Natural killer cell (primary cell): ENCODE measurements at regions not wholly inside any gene's neighbourhood (a gene's known extent, or its start where the extent isn't known, plus 50 kb on each side); places are given as distances from the start of the nearest gene placed in this dataset.

ENCODE experiments used
- ATAC-seq, 3 donors: fragments of 150-1000 bp in 2 of 3; fragments of 200-7000 bp in 1 of 3; cut with Tn5 transposase; 1 replicate in 1 of 3; 2 replicates in 2 of 3; pipeline ENCODE4 v1.10.0; 2021; ENCODE audit warnings: mild to moderate bottlenecking in 2 of 3, moderate library complexity in 2 of 3
- DNase-seq, 2 donors: peaks; one replicate each; pipeline versions ENCODE4 v3.0.0 to v3.0.0-alpha.2; 2013 to 2021; ENCODE audit warnings: mixed read lengths in 1 of 2
- H3K27ac ChIP-seq: one replicate; pipeline ENCODE4 v1.5.1; 2013; ENCODE audit warnings: mild to moderate bottlenecking, low read length
- H3K27me3 ChIP-seq: one replicate; pipeline ENCODE4 v1.6.1; 2013; ENCODE audit warnings: low read length; ENCODE audit not compliant: control insufficient read depth, insufficient read depth
- H3K36me3 ChIP-seq: one replicate; pipeline ENCODE4 v1.6.1; 2013; ENCODE audit warnings: low read length; ENCODE audit not compliant: control insufficient read depth, insufficient read depth
- H3K4me1 ChIP-seq: one replicate; pipeline ENCODE4 v1.6.1; 2013; ENCODE audit warnings: low read length; ENCODE audit not compliant: control insufficient read depth, insufficient read depth
- H3K4me3 ChIP-seq: one replicate; pipeline ENCODE4 v1.5.1; 2013; ENCODE audit warnings: low read length
- H3K9me3 ChIP-seq: one replicate; pipeline ENCODE4 v1.6.1; 2013; ENCODE audit warnings: low read length; ENCODE audit not compliant: control insufficient read depth, insufficient read depth
- H3K27ac Mint-ChIP-seq, 2 donors: one replicate each; pipeline ENCODE4 v1.8.0; 2022; ENCODE audit warnings: mild to moderate bottlenecking in 2 of 2, mixed read lengths in 2 of 2, moderate library complexity in 1 of 2
- H3K27me3 Mint-ChIP-seq, 2 donors: one replicate each; pipeline ENCODE4 v1.8.0; 2022; ENCODE audit warnings: low read depth in 2 of 2, mixed read lengths in 2 of 2
- H3K36me3 Mint-ChIP-seq: one replicate; pipeline ENCODE4 v1.8.0; 2022; ENCODE audit warnings: mixed read lengths
- H3K4me1 Mint-ChIP-seq, 2 donors: one replicate each; pipeline ENCODE4 v1.8.0; 2022; ENCODE audit warnings: mixed read lengths in 2 of 2
- H3K4me3 Mint-ChIP-seq: one replicate; pipeline ENCODE4 v1.8.0; 2022; ENCODE audit warnings: mild to moderate bottlenecking, moderate library complexity, mixed read lengths
- H3K9me3 Mint-ChIP-seq, 2 donors: one replicate each; pipeline ENCODE4 v1.8.0; 2022; ENCODE audit warnings: mixed read lengths in 2 of 2
- WGBS: methylation state at CpG from one replicate; pipeline ENCODE4 v1.1.7; 2013; ENCODE audit warnings: missing lambda C conversion rate; ENCODE audit not compliant: insufficient coverage; 5-methylcytosine and 5-hydroxymethylcytosine counted together
- intact Hi-C: fragments of 100-400 bp; cut with micrococcal nuclease; formaldehyde crosslinking; loops from one replicate; pipeline ENCODE4 v1.14.2; 2022
- TF ChIP-seq, protein P1 (sequence below): fragments of 200-600 bp; IDR thresholded peaks from one replicate; pipeline ENCODE4 v1.8.0; 2022; ENCODE audit warnings: antibody characterized with exemption

DNA sequence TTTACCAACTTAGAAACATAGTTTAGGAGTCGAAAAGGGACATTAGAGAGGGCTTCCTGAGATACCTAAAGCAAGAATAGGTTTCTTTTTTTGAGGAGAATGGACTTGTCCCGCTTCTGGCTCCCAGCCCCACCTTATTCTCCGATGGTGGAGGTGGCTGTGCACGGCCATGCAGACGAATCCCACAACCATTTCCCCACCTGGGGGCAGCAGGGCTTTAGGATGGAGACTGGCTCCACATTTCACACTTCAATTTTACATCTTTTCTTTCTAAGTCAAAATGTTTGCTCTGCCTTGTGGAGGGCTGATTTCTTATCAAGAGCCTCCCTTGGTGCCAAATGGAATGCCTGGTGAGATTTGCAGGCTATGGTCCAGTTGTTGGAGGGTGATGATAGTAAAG lies 118.5 kb downstream of the GLRX3 start:
- H3K4me1 ChIP-seq, result no peaks in the 10 kb centered on the region
- TF ChIP-seq, protein P1, sequence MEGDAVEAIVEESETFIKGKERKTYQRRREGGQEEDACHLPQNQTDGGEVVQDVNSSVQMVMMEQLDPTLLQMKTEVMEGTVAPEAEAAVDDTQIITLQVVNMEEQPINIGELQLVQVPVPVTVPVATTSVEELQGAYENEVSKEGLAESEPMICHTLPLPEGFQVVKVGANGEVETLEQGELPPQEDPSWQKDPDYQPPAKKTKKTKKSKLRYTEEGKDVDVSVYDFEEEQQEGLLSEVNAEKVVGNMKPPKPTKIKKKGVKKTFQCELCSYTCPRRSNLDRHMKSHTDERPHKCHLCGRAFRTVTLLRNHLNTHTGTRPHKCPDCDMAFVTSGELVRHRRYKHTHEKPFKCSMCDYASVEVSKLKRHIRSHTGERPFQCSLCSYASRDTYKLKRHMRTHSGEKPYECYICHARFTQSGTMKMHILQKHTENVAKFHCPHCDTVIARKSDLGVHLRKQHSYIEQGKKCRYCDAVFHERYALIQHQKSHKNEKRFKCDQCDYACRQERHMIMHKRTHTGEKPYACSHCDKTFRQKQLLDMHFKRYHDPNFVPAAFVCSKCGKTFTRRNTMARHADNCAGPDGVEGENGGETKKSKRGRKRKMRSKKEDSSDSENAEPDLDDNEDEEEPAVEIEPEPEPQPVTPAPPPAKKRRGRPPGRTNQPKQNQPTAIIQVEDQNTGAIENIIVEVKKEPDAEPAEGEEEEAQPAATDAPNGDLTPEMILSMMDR, result no peak
- Mint-ChIP-seq H3K4me3 (no peak overlapping the region), H3K4me1 (no peaks in the 10 kb centered on the region), H3K9me3 (no peaks in the 10 kb centered on the region), H3K27ac (no peak overlapping the region), H3K27me3 (no peaks in the 10 kb centered on the region), H3K36me3 (no peaks in the 10 kb centered on the region)
- H3K36me3 ChIP-seq, result no peaks in the 10 kb centered on the region
- no peak overlapping the region for H3K27ac ChIP-seq
- H3K27me3 ChIP-seq, result no peaks in the 10 kb centered on the region
- H3K9me3 ChIP-seq, result no peaks in the 10 kb centered on the region
- H3K4me3 ChIP-seq, result no peak overlapping the region
- WGBS, result 63% methylated on average over 5 of the region's 5 CpGs
- DNase-seq (no peak), ATAC-seq (no peak)
- intact Hi-C loops, result no loop called here

DNA sequence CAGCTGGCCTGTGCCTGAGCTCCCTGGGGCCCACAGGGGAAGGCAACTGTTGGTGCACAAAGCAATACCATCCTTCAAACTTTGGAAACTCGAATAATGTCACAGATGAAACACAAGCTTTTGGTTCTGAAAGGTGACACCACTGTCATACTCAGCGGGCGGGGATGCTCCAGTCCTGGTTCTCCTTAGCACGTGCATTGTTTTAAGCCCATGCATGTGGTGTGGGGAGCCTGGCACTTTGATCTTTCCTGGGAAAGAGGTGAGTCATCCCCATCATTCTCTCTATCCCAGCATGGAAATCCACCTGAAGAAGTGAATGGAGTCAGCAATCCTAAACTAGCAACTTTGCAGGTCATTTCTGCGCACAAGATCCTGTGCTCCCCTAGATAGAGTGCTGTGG lies 119.6 kb downstream of the GLRX3 start:
- Histone ChIP-seq H3K36me3 (no peaks in the 10 kb centered on the region), H3K27me3 (no peaks in the 10 kb centered on the region), H3K4me1 (no peaks in the 10 kb centered on the region), H3K4me3 (no peak overlapping the region), H3K27ac (no peak overlapping the region), H3K9me3 (no peaks in the 10 kb centered on the region)
- Mint-ChIP-seq H3K4me3 (no peak overlapping the region), H3K4me1 (no peaks in the 10 kb centered on the region), H3K9me3 (no peaks in the 10 kb centered on the region), H3K27me3 (no peaks in the 10 kb centered on the region), H3K27ac (no peak overlapping the region), H3K36me3 (no peaks in the 10 kb centered on the region)
- DNase-seq, result no peak
- TF ChIP-seq, protein P1, result no peak
- intact Hi-C loops, result no loop called here
- 85% methylated on average over 5 of the region's 5 CpGs for WGBS
- no peak for ATAC-seq

DNA sequence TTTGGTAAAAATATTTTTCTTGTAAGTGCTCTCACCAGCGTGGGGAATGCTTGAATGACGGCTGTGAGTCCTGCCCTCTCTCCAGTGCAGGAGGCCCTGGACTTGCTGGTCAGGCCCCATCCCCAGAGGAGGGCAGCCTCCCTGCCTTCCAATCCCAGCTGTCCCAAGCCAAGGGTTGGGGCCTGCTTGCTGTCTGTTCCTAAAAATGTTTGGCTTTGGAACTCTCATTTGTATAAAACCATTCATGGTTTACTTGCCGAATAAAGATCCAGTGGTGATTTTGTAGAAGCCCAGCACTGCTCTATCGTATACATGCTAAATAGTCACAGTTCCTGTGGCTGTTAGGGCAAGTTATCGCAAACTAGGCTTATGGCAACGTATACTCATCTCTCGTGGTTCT lies 121.7 kb downstream of the GLRX3 start:
- no peak overlapping the region for H3K4me3 Mint-ChIP-seq
- no peak overlapping the region for H3K27ac Mint-ChIP-seq
- H3K27me3 Mint-ChIP-seq, result no peaks in the 10 kb centered on the region
- Histone ChIP-seq H3K4me3 (no peak overlapping the region), H3K36me3 (no peaks in the 10 kb centered on the region), H3K27ac (no peak overlapping the region), H3K9me3 (no peaks in the 10 kb centered on the region), H3K4me1 (no peaks in the 10 kb centered on the region), H3K27me3 (no peaks in the 10 kb centered on the region)
- H3K9me3 Mint-ChIP-seq, result no peaks in the 10 kb centered on the region
- ATAC-seq, result no peak
- no peaks in the 10 kb centered on the region for H3K4me1 Mint-ChIP-seq
- 91% methylated on average over 7 of the region's 7 CpGs for WGBS
- intact Hi-C loops, result no loop called here
- no peaks in the 10 kb centered on the region for H3K36me3 Mint-ChIP-seq
- DNase-seq, result no peak
- TF ChIP-seq, protein P1, result no peak

DNA sequence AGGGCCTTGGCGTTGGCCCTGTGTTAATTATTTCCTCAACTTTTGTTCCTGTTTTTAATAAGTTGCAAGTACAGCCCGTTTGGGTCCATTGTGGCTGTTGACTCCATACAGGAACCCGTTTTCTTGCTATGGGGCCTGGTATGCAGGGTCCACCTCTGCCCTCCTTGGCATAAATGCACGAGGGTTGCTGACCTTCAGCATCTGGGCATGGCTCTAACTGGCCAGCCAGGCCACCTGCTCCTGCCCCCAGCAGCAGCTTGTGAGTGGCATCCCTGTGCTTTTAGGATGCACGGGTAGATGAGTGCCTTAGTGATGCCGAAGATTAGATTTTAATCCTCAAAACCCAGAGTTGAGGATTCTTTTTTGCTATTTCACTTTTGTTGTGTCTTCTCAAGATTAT lies 123.2 kb downstream of the GLRX3 start:
- H3K9me3 ChIP-seq, result no peaks in the 10 kb centered on the region
- no peaks in the 10 kb centered on the region for H3K27me3 ChIP-seq
- Mint-ChIP-seq H3K36me3 (no peaks in the 10 kb centered on the region), H3K4me1 (no peaks in the 10 kb centered on the region), H3K27ac (no peak overlapping the region), H3K9me3 (peaks cover 0 to 2% of the 10 kb centered on the region in 2 donors), H3K27me3 (no peaks in the 10 kb centered on the region), H3K4me3 (no peak overlapping the region)
- no peaks in the 10 kb centered on the region for H3K4me1 ChIP-seq
- no peaks in the 10 kb centered on the region for H3K36me3 ChIP-seq
- no peak overlapping the region for H3K27ac ChIP-seq
- intact Hi-C loops, result no loop called here
- ATAC-seq (no peak), DNase-seq (no peak)
- H3K4me3 ChIP-seq, result no peak overlapping the region
- 66% methylated on average over 6 of the region's 6 CpGs for WGBS
- TF ChIP-seq, protein P1, result no peak
